GM21529 (cell line): ENCODE measurements at regions not wholly inside any gene's neighbourhood (a gene's known extent, or its start where the extent isn't known, plus 50 kb on each side); places are given as distances from the start of the nearest gene placed in this dataset.
"Not testable (repeated sequence)": the region's sequence is repeated elsewhere in the genome, so short reads cannot be mapped to it uniquely, and the experiment has no call there.

Source experiments
- ATAC-seq: cut with Tn5 transposase; IDR thresholded peaks from one replicate; pipeline ENCODE4 v1.9.1; 2021; ENCODE audit not compliant: unreplicated experiment

GRCh38 chr5:119694284-119694683 is 64.9 kb downstream of the FAM170A start:
- ATAC-seq, result no peak

GRCh38 chr5:119706049-119706448 is 76.7 kb downstream of the FAM170A start:
- ATAC-seq, result no peak

- no peak for ATAC-seq
These were observed 78.9 kb downstream of the FAM170A start for GRCh38 chr5:119708076-119708790.

- ATAC-seq, result no peak
These were observed 92.4 kb downstream of the FAM170A start for GRCh38 chr5:119721775-119722174.

- ATAC-seq, result not testable (repeated sequence)
These were observed 95.9 kb downstream of the FAM170A start for GRCh38 chr5:119725291-119725690.

GRCh38 chr5:119726544-119726943 is 97.2 kb downstream of the FAM170A start:
- ATAC-seq, result no peak

- no peak for ATAC-seq
These were observed 110.9 kb downstream of the FAM170A start for GRCh38 chr5:119740225-119740624.

- no peak for ATAC-seq
These were observed 112.3 kb downstream of the FAM170A start for GRCh38 chr5:119741691-119742090.

- ATAC-seq, result no peak
These were observed 113.0 kb downstream of the FAM170A start for GRCh38 chr5:119742311-119742710.

GRCh38 chr5:119743927-119744326 is 114.6 kb downstream of the FAM170A start:
- ATAC-seq, result peak; percentile 92

GRCh38 chr5:119745976-119746375 is 116.6 kb downstream of the FAM170A start:
- ATAC-seq, result no peak

- no peak for ATAC-seq
These were observed 117.6 kb downstream of the FAM170A start for GRCh38 chr5:119746984-119747383.

- ATAC-seq, result no peak
These were observed 121.8 kb downstream of the FAM170A start for GRCh38 chr5:119750887-119751733.

GRCh38 chr5:119751734-119752094 is 122.4 kb downstream of the FAM170A start:
- no peak for ATAC-seq

GRCh38 chr5:119752921-119753886 is 123.8 kb downstream of the FAM170A start:
- ATAC-seq, result no peak

GRCh38 chr5:119754825-119755224 is 125.5 kb downstream of the FAM170A start:
- ATAC-seq, result not testable (repeated sequence)

- no peak for ATAC-seq
These were observed 127.9 kb downstream of the FAM170A start for GRCh38 chr5:119757276-119757675.

GRCh38 chr5:119769695-119770693 is 140.6 kb downstream of the FAM170A start:
- not testable (repeated sequence) for ATAC-seq

- ATAC-seq, result not testable (repeated sequence)
These were observed 150.8 kb downstream of the FAM170A start for GRCh38 chr5:119780145-119780544.

- no peak for ATAC-seq
These were observed 155.7 kb downstream of the FAM170A start for GRCh38 chr5:119785057-119785456.
